Skeletal muscle cell (primary cell): ENCODE measurements at regions not wholly inside any gene's neighbourhood (a gene's known extent, or its start where the extent isn't known, plus 50 kb on each side); places are given as distances from the start of the nearest gene placed in this dataset.

Experiments
- DNase-seq: peaks from one replicate; pipeline ENCODE4 v3.0.0-alpha.2; 2010; ENCODE audit warnings: low read depth
- H3K4me3 ChIP-seq: 2 replicates; pipeline ENCODE4 v1.5.1; 2011; ENCODE audit warnings: low read depth, mild to moderate bottlenecking, control low read depth, low read length, moderate library complexity

- no peak for DNase-seq
- H3K4me3 ChIP-seq, result no peak overlapping the region
These were observed 160.2 kb downstream of the KLF12 start for GRCh38 chr13:73974051-73974450.

GRCh38 chr13:73973156-73973555, 161.0 kb downstream of the KLF12 start:
- no peak overlapping the region for H3K4me3 ChIP-seq
- DNase-seq, result no peak

GRCh38 chr13:73972545-73972944, 161.7 kb downstream of the KLF12 start:
- DNase-seq, result no peak
- no peak overlapping the region for H3K4me3 ChIP-seq

GRCh38 chr13:73971481-73971880, 162.7 kb downstream of the KLF12 start:
- DNase-seq, result no peak
- no peak overlapping the region for H3K4me3 ChIP-seq

- peak; percentile 41 for DNase-seq
- H3K4me3 ChIP-seq, result no peak overlapping the region
These were observed 163.7 kb downstream of the KLF12 start for GRCh38 chr13:73970421-73971055.

- DNase-seq, result no peak
- no peak overlapping the region for H3K4me3 ChIP-seq
These were observed 166.6 kb downstream of the KLF12 start for GRCh38 chr13:73967397-73968165.

GRCh38 chr13:73966331-73966730, 167.9 kb downstream of the KLF12 start:
- no peak for DNase-seq
- H3K4me3 ChIP-seq, result no peak overlapping the region

GRCh38 chr13:73962284-73962683, 171.9 kb downstream of the KLF12 start:
- DNase-seq, result no peak
- H3K4me3 ChIP-seq, result no peak overlapping the region

- no peak for DNase-seq
These were observed 173.0 kb downstream of the KLF12 start for GRCh38 chr13:73961181-73961580.

GRCh38 chr13:73960474-73960873, 173.7 kb downstream of the KLF12 start:
- no peak overlapping the region for H3K4me3 ChIP-seq
- DNase-seq, result no peak

More at GRCh38 chr13:73961181-73961580, 173.0 kb downstream of the KLF12 start:
- no peak overlapping the region for H3K4me3 ChIP-seq

GRCh38 chr13:73958657-73959397, 175.4 kb downstream of the KLF12 start:
- no peak overlapping the region for H3K4me3 ChIP-seq
- no peak for DNase-seq

GRCh38 chr13:73957889-73958288, 176.3 kb downstream of the KLF12 start:
- no peak overlapping the region for H3K4me3 ChIP-seq
- no peak for DNase-seq

- H3K4me3 ChIP-seq, result no peak overlapping the region
- no peak for DNase-seq
These were observed 177.3 kb downstream of the KLF12 start for GRCh38 chr13:73956795-73957408.

- H3K4me3 ChIP-seq, result no peak overlapping the region
- DNase-seq, result no peak
These were observed 178.2 kb downstream of the KLF12 start for GRCh38 chr13:73955977-73956500.

GRCh38 chr13:73954808-73955207, 179.4 kb downstream of the KLF12 start:
- no peak for DNase-seq
- H3K4me3 ChIP-seq, result no peak overlapping the region

GRCh38 chr13:73952648-73953047, 181.6 kb downstream of the KLF12 start:
- DNase-seq, result no peak
- H3K4me3 ChIP-seq, result no peak overlapping the region

GRCh38 chr13:73948848-73949529, 185.2 kb downstream of the KLF12 start:
- DNase-seq, result no peak

GRCh38 chr13:73945871-73946270, 188.3 kb downstream of the KLF12 start:
- no peak for DNase-seq
- H3K4me3 ChIP-seq, result no peak overlapping the region

More at GRCh38 chr13:73948848-73949529, 185.2 kb downstream of the KLF12 start:
- no peak overlapping the region for H3K4me3 ChIP-seq

GRCh38 chr13:73945382-73945781, 188.8 kb downstream of the KLF12 start:
- no peak for DNase-seq
- H3K4me3 ChIP-seq, result no peak overlapping the region
